ENCODE measurements at regions not wholly inside any gene's neighbourhood (a gene's known extent, or its start where the extent isn't known, plus 50 kb on each side); places are given as distances from the start of the nearest gene placed in this dataset.

DNA sequence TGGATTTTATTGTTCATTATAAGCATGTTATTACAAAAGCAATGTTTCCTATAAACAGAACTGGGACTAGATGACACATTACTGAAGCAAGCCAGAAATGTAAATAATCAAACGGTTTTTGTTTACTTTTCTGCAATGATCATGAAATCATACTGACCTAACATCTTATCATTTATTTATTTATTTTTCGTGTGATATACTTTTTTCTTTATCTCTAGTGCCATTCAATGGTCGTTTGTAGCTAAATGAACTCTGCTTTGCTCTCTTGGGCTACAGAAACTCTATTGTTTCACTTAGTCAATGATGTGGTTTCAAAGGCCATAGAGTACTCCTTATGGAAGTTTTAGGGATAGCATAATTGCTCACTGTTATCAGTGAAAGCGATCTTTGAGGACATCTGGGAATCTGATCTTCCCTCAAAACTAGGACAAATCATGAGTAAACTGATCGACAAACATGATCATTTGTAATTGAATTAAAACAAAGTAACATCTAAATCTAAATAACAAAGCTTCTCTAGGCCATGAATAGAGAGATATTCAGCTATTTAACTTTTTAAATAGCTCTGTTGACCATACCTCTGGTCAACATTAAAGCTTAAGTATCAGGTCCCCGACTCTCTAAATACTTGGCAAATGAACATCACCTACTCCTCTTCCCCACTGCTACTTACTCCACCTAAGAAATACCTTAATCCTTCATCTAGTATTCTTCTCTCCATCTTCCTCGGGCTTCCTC lies 933.4 kb downstream of the TFAP2A start:
- DNase-seq (ENCODE audit: low read depth): no peak

DNA sequence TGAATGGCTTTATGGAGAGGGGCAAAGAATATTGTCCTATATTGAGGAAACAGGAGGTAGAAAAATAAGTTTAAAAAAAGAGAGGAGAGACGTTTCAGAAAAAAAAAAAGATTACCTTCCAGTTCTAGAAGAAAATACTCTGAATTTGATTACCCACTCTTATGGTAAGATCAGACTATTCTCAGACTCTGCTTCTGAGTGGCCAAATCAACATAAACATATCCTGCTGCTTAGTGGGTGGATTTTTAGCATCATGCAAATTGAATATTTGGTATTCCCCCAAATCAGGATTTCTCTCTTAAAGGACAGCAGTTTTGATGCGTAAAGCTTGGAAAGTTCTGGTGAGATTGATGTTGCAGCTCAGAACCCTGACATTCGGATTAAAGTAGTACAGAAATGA lies 946.6 kb downstream of the TFAP2A start:
- no peak for DNase-seq (ENCODE audit: low read depth)

DNA sequence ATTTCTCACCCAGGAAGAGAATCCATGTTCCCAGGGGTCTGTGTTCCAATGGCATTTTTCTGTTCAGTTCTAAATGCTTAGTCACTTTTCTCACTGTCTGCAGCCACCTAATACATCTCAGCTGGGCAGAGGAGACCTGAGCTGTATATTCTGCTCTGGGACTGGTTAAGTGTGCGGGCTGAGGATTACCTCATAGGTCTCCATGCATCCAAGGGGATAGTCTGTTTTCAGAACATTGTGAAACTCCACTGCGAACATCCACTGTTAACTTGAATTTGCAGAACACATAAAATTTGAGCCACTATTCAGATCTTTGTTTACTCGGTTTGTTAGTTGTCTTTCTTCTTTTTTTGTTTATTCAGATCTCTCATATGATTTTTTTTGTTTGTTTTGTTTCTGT lies 947.1 kb downstream of the TFAP2A start:
- no peak for DNase-seq (ENCODE audit: low read depth)

DNA sequence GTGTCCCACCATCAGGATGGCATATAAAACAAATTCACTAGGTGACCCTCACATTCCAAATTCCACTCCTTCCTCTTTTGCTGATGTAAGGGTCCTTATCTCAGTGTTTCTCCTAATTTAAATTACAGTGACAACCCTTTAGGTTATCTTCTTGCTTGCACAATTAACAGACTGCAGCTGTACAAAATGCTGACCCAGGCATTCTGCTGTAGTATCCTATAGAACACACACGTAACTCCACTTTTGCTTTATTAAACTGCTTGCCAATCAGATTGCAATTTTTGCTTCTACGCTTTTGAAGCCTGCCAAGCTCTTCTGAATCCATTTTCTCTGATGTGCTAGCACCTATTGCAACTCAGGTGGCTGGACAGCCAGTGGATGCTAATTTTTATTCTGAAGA lies 950.3 kb downstream of the TFAP2A start:
- no peak for DNase-seq (ENCODE audit: low read depth)

DNA sequence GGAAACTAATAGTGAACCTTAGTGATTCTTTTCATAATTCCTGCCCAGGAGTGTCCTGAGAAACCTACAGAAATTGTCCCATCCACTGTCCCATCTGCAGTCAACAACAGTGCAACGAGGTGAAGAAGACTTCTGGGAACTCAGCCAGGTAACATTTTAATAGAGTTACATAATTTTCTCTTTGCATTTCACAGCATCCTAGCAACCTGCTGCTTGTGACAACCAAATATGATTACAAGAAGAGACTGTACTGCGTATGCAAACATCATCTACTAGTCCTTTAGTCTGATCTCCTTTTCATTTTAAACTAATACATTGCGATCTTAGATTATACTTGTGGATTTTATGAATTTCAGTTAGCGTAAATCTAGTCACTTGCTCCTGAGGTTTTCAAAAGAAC lies 951.6 kb downstream of the TFAP2A start:
- DNase-seq (ENCODE audit: low read depth): no peak

DNA sequence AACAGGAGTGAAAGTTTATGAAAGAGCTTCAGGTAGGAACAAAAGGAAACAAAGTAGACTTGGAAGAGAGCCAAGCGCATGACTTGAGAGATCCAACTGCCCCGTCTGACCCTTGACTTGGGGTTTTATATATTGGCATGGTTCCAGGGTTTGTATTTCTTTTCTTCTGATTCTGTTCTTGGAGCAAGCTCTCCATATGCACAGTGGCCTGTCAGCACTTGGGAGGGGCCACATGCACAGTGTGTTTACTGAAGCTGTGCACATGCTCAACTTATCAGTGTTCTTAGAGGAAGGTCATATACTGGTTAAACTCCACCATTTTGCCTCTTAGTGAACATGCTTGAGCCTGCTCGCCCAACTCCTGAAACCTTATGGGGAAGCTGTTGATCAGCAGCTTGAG lies 953.7 kb downstream of the TFAP2A start:
- no peak for DNase-seq (ENCODE audit: low read depth)

DNA sequence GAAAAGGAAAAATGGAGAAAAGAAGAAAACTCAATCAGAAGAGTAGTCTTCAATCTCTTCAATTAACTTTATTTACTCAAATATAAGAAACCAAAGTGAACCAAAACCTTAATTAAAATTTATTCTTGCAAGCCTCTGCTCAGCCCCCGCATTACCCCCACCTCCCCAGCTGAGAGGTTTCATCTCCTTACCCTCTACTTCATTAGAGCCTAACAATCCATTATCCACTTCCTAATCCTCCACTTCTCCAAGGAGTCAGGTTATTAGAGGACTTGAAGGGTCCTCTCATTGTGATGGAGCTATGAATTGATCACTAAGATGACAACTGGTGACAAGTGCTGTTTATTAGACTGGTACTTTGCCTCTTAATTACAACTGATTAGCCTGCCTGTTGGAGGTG lies 956.5 kb downstream of the TFAP2A start:
- DNase-seq (ENCODE audit: low read depth): no peak

DNA sequence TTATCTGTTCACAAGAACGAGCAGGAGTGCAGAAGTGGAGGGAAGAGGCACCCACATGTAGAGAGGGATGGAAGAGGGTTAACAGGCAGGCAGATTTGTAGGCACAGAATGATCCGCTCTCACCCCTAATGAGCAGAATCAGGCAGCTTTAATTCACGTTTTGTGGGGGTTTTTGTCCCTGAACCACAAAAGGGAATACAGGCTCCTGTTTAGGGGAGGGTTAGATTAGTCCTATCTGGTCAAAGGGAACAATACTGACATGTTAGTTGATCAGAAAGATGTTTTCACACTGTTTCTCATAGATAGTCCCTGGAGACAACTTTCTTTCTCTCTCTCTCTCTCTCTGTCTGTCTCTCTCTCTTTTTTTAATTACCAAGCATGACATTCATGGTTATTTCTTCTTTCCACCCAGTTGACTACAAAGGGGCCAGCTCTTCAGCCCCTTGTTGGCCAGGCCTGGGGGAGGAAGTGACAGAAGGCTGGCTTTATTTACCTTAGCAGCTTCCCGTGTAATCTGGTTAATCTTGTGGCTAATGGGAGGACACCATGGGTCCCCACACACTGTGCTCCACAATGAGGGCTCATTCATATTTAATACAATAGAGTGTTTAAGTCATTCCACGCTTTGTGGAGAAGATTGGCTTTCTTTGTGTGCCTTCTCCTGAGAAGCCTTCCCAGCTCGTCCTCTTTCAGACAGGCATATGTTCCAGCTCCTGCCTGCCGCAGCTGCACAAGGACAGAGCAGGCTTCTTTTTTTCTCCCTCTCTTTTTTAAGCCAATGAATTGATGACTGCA lies 958.8 kb downstream of the TFAP2A start:
- no peak for DNase-seq (ENCODE audit: low read depth)

DNA sequence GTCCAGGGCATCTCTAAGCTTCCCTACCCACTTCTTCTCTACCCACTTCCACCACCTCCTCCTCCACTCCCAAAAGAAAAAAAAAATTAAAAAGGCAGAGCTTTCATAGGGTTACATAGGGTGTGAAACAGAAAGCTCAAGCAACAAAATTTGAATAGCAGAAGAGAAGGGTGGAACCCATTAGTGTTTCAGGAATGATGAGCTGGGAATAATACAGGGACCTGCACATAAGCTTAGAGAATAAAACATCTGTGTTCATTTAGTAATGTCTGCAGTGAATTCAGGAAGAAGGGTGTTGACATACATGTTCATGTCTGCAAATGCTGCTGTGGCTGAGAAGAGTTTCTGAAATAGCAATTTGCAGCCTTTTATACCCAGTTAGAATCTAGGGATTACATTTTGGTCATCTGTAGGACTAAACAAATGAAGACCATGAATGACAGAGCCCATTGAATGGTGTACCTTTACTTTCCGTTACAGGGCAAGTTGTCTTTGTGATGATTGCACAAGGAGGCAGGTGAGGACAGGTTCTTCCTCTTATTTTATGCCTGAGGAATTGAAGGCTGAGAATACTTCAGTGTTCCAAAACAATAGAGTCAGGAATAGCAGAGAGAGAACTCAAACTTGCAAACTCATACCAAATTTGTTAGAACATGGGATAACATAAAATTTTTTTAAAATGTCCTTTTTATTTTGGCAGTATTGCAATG lies 975.1 kb downstream of the TFAP2A start:
- no peak for DNase-seq (ENCODE audit: low read depth)

DNA sequence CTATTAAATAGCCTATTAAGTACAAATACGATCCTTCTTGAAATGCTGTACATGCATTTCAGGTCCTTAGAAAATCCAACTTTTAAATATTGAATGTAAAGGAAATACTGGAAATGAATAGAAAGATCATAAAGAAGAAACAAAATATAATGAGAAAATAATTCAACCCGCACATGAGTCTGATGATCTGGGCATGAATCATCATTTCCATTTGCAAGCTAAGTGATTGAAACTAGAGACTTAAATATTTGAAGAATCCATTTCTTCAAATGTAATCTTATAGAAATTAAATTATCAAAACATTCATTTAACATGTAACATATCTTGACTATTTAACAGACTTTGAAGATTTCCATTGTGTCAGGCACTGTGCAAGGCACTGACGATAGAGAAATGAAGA lies 977.0 kb downstream of the TFAP2A start:
- DNase-seq (ENCODE audit: low read depth): no peak

DNA sequence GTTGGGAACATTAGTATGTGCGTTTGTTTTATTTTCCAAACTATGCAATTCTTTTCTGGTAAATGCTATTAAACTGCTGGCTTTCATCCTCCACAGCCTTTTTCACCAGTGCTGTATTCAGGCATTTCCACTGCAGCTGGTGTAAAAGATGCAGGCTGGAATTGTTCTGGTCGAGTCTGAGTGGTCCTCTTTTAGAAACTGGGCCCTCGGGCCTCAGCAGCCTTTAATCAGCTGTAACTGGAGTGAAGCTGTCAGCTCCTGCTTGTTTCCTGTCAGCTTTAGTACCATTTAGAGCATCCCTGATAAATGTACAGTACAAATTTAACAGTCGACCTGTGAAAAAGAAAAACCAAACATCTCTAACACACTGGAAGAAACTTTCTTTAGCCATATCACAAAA lies 979.6 kb downstream of the TFAP2A start:
- no peak for DNase-seq (ENCODE audit: low read depth)

DNA sequence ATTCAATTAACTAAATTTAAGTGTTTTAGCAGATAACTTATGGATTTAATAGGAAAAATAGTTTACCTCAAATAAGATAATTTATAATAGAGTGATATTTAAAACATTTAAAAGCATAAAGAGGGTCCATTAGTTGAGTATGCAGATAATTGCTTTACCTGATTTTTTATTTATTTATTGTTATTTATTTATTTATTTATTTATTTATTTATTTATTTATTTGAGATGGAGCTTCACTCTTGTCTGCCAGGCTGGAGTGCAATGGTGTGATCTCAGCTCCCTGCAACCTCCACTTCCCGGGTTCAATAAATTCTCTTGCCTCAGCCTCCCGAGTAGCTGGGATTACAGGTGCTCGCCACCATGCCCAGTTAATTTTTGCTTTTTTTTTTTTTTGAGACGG lies 982.9 kb downstream of the TFAP2A start:
- DNase-seq (ENCODE audit: low read depth): no peak

DNA sequence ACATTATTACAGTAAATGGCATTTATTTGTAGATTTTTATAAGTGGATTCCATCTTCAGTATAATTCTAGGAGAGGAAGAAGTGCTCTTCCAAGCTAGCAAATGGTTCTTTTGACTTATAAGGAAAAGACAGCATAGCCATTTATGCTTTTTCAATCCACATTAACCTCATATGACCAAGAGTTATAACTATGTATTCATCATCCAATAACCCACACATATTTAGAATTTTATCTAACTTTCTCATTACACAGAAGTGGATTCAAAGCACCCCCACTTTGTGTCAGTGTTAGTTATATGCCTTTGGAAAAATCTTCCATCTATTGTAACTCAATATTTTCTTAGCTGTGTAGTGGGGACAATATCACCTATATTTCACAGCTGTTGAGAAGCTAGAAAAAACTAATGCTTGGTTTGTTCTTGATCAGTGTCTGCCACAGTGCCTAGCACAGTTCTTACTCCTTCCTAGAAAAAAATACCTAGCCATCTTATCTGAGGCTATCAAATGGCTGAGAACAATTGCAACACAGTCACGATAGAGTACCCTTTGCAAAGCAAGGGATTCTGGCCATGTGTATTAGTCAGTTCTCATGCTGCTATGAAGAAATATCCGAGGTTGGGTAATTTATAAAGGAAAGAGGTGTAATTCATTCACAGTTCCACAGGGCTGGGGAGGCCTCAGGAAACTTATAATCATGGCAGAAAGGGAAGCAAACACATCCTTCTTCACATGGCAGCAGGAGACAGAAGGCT lies 986.3 kb downstream of the TFAP2A start:
- DNase-seq (ENCODE audit: low read depth): no peak

DNA sequence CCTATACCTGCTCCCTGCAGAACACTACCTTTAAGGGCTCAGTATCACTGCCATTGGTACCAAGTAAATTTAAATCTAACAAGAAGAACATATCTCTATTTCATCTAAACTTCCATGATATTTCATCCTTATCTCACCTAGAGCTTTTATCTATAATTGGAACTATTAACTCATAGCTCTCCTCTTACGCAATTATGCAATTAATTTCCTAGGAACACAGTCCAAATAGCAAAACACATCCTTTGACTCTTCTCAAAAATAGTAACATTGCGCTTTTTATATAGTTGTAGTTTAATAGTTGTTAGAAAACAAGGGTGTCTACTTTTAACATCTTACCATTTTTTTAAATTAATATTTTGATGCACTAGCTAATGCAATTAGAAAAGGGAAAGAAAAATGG lies 986.8 kb upstream of the SLC35B3 start:
- no peak for DNase-seq (ENCODE audit: low read depth)

DNA sequence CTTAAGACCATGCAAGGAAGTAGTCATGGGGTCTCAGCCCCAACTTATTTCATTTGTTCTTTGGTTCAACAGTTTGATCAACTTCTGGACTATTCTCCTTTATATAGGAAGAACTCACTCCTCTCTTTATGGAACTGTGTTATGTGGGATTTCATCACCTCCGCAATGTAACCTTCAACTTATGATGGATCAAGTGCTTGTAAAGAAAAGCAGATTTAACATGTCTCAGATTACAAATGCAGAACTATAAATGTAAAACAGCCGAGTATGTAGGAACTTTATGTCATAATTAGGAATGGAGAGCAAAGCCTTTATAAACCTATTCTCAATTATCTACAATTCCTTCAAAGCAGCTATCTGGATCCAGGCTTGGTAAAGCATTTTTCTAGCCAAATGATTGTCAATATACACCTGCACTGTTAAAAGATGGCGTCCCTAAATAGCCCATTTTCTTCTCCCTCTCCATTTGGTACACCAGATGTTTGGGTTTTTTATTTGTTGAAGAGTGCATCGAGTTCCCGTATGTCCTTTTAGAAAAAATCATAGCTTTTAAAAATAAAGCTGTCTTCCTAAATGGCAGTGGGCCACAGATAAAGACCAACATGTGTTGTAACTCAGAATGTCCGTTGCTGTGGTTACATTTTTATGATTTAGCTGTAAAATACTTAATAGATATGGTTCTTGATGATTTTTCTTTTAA lies 985.1 kb upstream of the SLC35B3 start:
- DNase-seq (ENCODE audit: low read depth): no peak

DNA sequence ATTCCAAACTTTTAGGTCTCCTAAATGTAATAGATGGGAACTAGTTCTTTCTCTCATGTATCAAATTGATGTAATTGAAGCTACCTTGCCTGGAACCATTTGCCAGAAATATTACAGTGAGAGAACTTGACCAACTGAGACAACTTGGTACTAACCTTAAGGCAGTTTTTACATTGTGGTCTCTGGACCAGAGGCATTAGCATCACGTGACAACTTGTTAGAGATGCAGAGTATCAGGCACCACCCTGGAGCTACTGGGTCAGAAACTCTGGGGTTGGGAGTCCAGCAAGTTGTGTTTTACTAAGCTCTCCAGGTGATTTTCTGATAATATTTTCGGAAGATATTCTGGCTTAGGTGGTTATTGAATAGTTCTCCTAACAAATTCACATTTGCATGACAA lies 982.1 kb upstream of the SLC35B3 start:
- no peak for DNase-seq (ENCODE audit: low read depth)

DNA sequence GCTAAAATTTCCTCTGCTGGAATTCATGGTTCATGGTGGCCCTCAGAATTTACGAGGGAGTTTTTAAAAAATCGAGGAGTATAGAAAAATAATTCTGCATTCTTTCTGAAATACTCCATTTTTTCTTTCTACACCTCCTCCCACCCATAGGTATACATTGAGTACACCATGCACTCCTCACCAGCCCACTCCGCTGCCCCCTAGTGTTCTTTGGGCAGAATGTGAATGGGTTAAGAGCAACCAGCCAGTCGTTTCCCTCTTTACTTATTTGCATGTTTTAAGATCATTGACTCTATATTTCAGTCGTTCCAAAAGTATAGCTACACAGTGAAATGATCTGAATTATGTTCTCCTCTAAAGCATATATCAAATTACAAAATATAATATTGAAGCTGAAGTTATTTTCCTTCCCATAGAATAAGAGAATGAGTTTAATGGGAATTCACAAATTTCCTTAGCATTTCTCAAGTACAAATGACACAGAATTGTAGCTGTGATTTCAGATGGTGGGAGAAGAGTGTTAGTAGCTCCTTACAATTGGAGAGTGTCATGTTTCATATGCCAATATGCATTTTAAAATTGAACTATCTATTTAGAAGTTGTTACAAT lies 977.7 kb upstream of the SLC35B3 start:
- DNase-seq (ENCODE audit: low read depth): no peak

DNA sequence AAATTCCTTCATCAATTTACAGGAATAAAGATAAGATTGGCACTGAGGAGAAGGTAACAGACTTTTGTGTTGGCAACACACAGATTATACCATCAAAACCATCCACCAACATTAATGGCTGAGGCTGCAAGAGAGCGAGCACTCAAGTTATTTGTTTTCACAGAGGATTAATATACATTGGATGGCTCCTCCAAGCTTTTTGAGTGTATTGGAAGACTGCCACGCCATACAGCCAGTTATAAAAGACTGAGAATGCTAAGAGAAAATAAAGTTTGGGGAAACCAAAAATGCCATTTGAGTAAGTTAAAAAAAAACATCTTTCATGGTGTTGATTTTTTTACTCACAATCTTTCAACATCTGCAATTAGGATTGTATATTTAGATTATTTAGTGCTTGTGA lies 973.8 kb upstream of the SLC35B3 start:
- DNase-seq (ENCODE audit: low read depth): no peak

DNA sequence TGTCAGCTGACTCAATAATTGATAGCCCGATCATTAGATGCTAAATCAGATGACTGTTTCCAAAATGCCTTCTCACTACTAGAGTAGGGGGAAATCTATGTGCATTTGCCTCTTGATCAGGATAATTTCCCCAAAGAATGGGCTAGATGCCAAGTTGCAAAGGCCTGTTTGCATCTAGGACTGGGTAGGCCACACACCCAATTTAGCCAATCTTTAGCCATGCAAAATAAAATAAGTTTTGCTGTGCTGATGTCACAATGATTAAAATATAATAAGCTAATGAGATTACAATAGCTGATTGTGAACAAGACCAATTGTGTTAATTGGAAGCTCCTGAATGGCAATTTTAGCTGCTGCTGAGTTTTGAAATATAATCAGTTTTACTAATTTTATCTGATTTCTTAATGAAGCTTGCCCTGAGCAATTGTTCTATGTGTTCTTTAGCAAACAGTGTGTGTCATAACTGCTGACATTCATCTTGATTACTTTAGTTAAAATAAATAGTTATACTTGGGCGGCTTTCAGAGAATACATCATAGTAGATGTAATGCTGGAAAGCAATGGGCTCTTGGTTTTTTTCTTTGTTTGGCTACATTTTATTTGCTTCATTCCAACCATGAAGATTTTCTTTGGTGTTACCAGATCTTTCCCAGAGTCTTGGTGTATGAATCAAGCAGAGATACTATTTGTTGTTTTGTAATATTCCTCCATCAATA lies 973.2 kb upstream of the SLC35B3 start:
- no peak for DNase-seq (ENCODE audit: low read depth)

DNA sequence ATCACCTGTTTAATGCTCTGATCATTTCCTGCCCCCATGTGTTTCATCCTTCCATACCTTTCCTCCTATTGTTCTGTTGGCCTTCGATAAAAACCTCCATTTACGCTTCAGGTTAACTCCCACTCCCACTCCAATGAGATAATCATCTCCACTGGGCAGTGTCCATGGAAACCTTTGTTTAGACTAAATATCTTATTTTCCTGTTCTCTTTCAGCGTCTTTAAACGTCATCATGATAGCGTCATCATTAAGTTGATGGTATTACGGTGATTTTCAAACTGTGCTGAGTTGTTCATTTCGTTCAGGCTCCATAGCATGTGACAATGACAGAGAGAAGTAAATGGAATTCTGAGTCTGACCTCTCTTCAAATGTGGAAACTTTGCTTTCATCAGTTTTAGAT lies 970.5 kb upstream of the SLC35B3 start:
- DNase-seq (ENCODE audit: low read depth): no peak

DNA sequence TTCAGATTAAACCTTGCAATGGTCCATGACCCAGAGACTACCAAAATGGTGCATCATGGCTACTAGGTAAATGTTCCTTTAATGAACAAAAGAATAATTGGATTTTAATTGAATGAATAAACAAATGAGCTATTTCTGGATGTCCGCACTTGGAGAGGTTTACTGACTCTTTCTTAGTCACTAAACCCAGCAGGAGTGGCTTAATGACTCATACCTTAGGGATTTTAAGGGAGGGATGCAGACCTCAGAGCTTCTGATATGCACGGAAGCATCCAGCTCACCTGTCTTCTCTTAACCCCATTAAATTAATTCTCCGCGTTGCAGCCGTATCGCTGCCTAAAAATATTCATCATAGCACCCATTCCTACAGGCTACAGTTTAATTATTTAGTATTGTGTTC lies 970.0 kb upstream of the SLC35B3 start:
- DNase-seq (ENCODE audit: low read depth): no peak
